HFFc6 (cell line): ENCODE measurements at regions not wholly inside any gene's neighbourhood (a gene's known extent, or its start where the extent isn't known, plus 50 kb on each side); places are given as distances from the start of the nearest gene placed in this dataset.

Source experiments
- DNase-seq: peaks from one replicate; pipeline ENCODE4 v3.0.0-alpha.2; 2018
- H3K27ac Mint-ChIP-seq: 2 replicates; pipeline ENCODE4 v1.8.0; 2020; ENCODE audit warnings: mild to moderate bottlenecking, mixed read lengths
- H3K27me3 Mint-ChIP-seq: 2 replicates; pipeline ENCODE4 v1.8.0; 2021; ENCODE audit warnings: mild to moderate bottlenecking, moderate library complexity, mixed read lengths; ENCODE audit not compliant: insufficient read depth
- H3K36me3 Mint-ChIP-seq: 2 replicates; pipeline ENCODE4 v1.8.0; 2021; ENCODE audit warnings: low read depth, mixed read lengths
- H3K4me1 Mint-ChIP-seq: 2 replicates; pipeline ENCODE4 v1.8.0; 2020; ENCODE audit warnings: low read depth, mixed read lengths
- H3K4me3 Mint-ChIP-seq: 2 replicates; pipeline ENCODE4 v1.8.0; 2020; ENCODE audit warnings: mild to moderate bottlenecking, moderate library complexity, mixed read lengths
- H3K9me3 Mint-ChIP-seq: 2 replicates; pipeline ENCODE4 v1.8.0; 2020; ENCODE audit warnings: mild to moderate bottlenecking, mixed read lengths
- TF ChIP-seq, protein P1 (sequence below): fragments of 200-600 bp; sonication (generic); IDR thresholded peaks from 2 replicates; pipeline ENCODE4 v1.5.0; 2021; ENCODE audit warnings: antibody characterized with exemption, mild to moderate bottlenecking

DNA sequence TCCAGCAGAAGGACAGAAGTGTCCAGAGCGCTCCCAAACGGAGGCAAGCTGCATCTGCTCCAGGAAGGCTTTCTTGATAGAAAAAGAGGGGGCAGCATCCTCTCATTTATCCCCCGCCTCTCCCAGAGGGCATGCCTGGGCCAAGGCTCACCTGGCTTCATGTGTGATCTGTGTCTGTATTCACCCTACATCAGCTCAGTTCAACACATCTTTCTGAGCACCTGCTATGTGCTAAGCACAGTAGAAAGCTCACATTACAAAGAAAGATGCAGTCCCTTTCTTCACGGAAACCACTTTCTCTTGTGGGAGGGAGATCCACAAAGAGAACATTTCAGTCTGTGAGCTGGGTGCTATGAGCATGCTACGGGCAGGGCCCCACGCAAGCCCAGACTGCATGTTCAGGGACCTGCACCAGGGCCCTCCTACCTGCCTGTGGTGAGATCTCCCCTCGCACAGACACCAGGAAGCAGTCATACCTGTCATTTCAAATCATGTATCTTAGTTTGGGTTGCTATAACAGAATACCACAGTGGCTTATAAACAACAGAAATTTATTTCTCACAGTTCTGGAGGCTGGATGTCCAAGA lies 90.7 kb downstream of the PDCL3 start:
- no peak overlapping the region for H3K27ac Mint-ChIP-seq
- peaks cover 39% of the 10 kb centered on the region for H3K27me3 Mint-ChIP-seq
- H3K36me3 Mint-ChIP-seq = no peaks in the 10 kb centered on the region
- no peak for DNase-seq
- no peaks in the 10 kb centered on the region for H3K9me3 Mint-ChIP-seq
- no peak overlapping the region for H3K4me3 Mint-ChIP-seq
- TF ChIP-seq, protein P1, sequence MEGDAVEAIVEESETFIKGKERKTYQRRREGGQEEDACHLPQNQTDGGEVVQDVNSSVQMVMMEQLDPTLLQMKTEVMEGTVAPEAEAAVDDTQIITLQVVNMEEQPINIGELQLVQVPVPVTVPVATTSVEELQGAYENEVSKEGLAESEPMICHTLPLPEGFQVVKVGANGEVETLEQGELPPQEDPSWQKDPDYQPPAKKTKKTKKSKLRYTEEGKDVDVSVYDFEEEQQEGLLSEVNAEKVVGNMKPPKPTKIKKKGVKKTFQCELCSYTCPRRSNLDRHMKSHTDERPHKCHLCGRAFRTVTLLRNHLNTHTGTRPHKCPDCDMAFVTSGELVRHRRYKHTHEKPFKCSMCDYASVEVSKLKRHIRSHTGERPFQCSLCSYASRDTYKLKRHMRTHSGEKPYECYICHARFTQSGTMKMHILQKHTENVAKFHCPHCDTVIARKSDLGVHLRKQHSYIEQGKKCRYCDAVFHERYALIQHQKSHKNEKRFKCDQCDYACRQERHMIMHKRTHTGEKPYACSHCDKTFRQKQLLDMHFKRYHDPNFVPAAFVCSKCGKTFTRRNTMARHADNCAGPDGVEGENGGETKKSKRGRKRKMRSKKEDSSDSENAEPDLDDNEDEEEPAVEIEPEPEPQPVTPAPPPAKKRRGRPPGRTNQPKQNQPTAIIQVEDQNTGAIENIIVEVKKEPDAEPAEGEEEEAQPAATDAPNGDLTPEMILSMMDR = no peak
- H3K4me1 Mint-ChIP-seq = no peaks in the 10 kb centered on the region

DNA sequence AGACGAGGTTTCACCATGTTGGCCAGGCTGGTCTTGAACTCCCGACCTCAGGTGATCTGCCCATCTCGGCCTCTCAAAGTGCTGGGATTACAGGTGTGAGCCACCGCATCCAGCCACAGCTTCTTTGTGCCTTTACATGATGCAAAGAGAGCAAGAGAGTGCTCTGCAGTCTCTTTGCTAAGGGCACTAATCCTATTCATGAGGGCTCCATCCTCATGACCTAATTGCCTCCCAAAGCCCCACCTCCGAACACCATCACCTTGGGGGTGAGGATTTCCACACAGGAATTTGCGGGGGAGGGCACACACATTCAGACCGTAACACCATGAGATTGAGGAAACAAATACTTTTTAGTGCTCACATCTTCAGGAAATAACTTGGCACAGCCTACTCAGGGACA lies 91.8 kb downstream of the PDCL3 start:
- DNase-seq = no peak
- Mint-ChIP-seq H3K4me1 (no peaks in the 10 kb centered on the region), H3K9me3 (no peaks in the 10 kb centered on the region), H3K27ac (no peak overlapping the region), H3K4me3 (no peak overlapping the region), H3K36me3 (no peaks in the 10 kb centered on the region), H3K27me3 (peaks cover 39% of the 10 kb centered on the region)
- TF ChIP-seq, protein P1 = no peak

DNA sequence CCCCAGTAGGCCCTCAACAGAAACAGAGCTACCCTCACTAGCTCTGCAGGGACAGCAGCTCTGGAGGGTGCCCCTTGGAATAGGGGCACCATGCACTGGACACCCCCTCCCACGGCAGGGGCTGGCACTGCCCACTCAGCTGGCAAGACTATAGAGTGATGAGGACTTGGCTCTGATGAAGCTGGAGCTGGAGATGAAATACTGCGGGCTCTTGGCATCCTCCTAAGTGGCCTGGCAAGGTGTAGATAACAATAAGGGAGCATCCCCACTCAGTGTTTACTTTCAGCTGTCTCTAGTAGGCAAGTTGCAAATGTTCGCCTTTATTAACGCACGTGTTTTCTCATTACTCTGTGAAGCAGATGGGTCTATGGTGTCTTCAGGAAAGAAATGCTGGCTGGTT lies 92.7 kb downstream of the PDCL3 start:
- Mint-ChIP-seq H3K4me3 (no peak overlapping the region), H3K36me3 (no peaks in the 10 kb centered on the region), H3K4me1 (no peaks in the 10 kb centered on the region), H3K9me3 (no peaks in the 10 kb centered on the region), H3K27me3 (peaks cover 47% of the 10 kb centered on the region), H3K27ac (no peak overlapping the region)
- TF ChIP-seq, protein P1 = no peak
- no peak for DNase-seq

DNA sequence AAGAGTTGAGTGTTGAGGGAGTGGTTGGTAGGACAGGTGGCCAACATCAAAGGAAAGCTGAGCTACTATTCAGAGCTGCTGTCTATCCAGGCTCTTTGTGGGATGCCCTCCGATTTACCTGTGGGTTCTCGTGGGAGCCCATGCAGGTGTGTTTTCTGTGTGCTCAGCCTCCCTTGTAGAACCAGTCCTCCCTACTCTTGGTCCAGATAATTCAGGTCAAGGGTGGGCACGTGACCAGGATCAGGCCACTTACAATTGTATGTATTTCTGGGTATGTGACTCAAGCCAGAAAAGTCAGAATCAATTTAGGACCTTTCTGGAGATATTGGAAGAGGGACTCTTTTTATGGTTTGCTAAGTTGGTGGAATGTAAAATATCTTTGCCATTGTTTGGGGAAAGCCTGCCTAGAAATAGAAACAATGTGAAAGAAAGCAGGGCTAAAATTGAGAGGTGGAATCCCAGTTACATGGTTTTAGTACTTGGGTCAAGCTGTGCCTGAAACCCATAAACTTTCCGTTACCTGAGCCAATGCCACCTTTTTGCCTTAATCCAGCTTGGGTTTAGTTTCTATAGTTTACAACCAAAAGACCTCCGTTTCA lies 93.2 kb downstream of the PDCL3 start:
- Mint-ChIP-seq H3K4me1 (no peaks in the 10 kb centered on the region), H3K4me3 (no peak overlapping the region), H3K27me3 (peaks cover 44% of the 10 kb centered on the region), H3K36me3 (no peaks in the 10 kb centered on the region), H3K27ac (no peak overlapping the region), H3K9me3 (no peaks in the 10 kb centered on the region)
- no peak for DNase-seq
- TF ChIP-seq, protein P1 = no peak

DNA sequence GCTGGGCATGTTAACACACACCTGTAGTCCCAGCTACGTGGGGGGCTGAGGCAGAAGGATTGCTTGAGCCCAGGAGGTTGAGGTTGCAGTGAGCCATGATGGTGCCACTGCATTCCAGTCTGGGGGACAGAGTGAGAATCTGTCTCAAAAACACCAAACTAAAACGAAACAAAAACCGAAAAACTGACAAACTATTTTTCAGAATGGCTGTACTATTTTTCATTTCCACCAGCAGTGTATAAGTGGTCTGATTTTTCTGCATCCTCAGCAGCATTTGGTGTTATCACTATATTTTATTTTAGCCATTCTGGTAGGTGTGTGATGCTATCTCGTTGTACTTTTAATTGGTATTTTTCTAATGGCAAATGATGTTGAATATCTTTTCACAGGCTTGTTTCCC lies 95.2 kb downstream of the PDCL3 start:
- TF ChIP-seq, protein P1 = no peak
- DNase-seq = no peak
- no peaks in the 10 kb centered on the region for H3K4me1 Mint-ChIP-seq
- peaks cover 49% of the 10 kb centered on the region for H3K27me3 Mint-ChIP-seq
- no peaks in the 10 kb centered on the region for H3K9me3 Mint-ChIP-seq
- no peak overlapping the region for H3K4me3 Mint-ChIP-seq
- H3K36me3 Mint-ChIP-seq = no peaks in the 10 kb centered on the region
- no peak overlapping the region for H3K27ac Mint-ChIP-seq
